ENCODE measurements at regions not wholly inside any gene's neighbourhood (a gene's known extent, or its start where the extent isn't known, plus 50 kb on each side); places are given as distances from the start of the nearest gene placed in this dataset.

DNA sequence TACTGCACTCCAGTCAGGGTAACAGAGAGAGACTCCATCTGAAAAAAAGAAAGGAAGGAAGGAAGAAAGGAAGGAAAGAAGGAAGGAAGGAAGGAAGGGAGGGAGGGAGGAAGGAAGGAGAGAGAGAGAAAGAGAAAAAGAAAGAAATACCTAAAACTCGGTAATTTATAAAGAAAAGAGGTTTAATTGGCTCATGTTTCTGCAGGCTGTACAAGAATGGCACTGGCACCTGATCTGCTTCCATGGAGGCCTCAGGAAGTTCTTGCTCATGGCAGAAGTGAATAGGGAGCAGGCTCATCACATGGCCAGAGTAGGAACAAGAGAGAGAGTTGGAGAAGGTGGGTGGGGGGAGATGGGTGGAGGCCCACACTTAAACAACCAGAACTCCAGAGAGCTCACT lies 215.2 kb upstream of the IRX3 start:
- TF ChIP-seq POLR2A (IDR thresholded peaks at IDR 0.05; ENCODE audit: extremely low read depth, insufficient read length): no peak
- no peak for DNase-seq (ENCODE audit: low read depth)
- H3K4me3 ChIP-seq (ENCODE audit: low read depth, low read length): no peak overlapping the region

DNA sequence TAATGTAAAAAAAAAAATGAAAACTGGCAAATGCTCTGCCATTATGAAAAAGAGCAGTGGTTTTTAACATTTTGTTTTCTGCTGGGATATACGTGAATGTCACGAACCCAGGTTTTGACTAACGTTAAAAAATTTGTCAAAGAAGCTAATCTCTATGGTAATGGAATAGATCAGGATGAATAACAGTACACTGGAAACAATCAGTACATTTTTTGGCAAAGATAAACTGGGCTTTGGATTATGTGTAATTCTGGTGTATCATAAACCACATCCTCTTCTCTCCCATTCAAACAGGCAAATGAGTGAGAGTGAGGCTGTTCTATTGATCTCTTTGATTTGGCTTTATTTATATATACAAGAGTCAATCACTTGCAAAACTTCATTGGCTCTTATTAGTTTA lies 207.0 kb upstream of the IRX3 start:
- H3K4me3 ChIP-seq (ENCODE audit: low read depth, low read length): no peak overlapping the region
- TF ChIP-seq MYC (IDR thresholded peaks at IDR 0.05; ENCODE audit: low read depth, low read length): no peak
- TF ChIP-seq, protein P1, sequence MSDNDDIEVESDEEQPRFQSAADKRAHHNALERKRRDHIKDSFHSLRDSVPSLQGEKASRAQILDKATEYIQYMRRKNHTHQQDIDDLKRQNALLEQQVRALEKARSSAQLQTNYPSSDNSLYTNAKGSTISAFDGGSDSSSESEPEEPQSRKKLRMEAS (IDR thresholded peaks at IDR 0.05; ENCODE audit: low read depth, low read length): no peak
- DNase-seq (ENCODE audit: low read depth): no peak

DNA sequence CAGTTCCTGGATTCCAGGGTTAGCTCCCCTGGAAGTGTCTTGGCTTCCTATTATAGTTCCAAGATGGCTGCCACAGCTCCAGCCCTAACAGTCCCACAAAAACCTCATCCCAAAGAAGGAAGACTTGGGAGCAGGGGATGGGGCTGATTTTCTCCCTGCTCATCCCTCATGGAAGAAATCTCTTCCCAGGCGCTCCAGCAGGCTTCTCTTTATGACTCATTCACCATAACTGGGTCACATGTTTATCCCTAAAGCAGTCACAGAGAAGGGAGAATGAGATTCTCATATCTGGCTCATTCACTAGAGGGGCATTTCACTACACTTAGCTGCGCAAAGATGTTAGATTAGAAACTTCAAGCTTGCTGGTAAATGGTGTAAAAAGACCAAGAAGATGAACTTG lies 206.5 kb upstream of the IRX3 start:
- TF ChIP-seq MYC (IDR thresholded peaks at IDR 0.05; ENCODE audit: low read depth, low read length): no peak
- TF ChIP-seq, protein P1 (IDR thresholded peaks at IDR 0.05; ENCODE audit: low read depth, low read length): no peak
- TF ChIP-seq, protein P2, sequence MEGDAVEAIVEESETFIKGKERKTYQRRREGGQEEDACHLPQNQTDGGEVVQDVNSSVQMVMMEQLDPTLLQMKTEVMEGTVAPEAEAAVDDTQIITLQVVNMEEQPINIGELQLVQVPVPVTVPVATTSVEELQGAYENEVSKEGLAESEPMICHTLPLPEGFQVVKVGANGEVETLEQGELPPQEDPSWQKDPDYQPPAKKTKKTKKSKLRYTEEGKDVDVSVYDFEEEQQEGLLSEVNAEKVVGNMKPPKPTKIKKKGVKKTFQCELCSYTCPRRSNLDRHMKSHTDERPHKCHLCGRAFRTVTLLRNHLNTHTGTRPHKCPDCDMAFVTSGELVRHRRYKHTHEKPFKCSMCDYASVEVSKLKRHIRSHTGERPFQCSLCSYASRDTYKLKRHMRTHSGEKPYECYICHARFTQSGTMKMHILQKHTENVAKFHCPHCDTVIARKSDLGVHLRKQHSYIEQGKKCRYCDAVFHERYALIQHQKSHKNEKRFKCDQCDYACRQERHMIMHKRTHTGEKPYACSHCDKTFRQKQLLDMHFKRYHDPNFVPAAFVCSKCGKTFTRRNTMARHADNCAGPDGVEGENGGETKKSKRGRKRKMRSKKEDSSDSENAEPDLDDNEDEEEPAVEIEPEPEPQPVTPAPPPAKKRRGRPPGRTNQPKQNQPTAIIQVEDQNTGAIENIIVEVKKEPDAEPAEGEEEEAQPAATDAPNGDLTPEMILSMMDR (IDR thresholded peaks at IDR 0.05; ENCODE audit: low read depth, low read length): no peak
- TF ChIP-seq POLR2A (IDR thresholded peaks at IDR 0.05; ENCODE audit: extremely low read depth, insufficient read length): no peak
- no peak overlapping the region for H3K4me3 ChIP-seq (ENCODE audit: low read depth, low read length)
- DNase-seq (ENCODE audit: low read depth): no peak

DNA sequence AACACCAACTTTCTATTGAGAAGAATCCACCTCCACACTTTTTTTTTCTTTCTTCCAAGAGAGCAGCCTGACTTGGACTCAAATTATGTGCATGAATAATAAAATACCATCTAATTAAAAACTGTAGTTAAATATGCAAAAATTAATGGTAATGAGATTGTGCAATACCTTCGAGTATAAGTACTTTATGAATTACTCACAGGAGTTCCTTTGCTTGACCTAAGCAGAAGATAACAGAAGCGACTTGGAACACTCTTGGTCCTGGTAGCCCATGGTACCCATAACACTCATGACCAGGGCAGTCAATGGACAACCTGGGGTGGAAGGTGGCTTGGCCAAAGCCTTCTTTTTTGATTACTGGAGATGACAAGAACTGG lies 203.5 kb upstream of the IRX3 start:
- no peak overlapping the region for H3K4me3 ChIP-seq (ENCODE audit: low read depth, low read length)
- TF ChIP-seq POLR2A (IDR thresholded peaks at IDR 0.05; ENCODE audit: extremely low read depth, insufficient read length) (no peak), MYC (IDR thresholded peaks at IDR 0.05; ENCODE audit: low read depth, low read length) (no peak)
- TF ChIP-seq, protein P2 (IDR thresholded peaks at IDR 0.05; ENCODE audit: low read depth, low read length): no peak
- TF ChIP-seq, protein P1 (IDR thresholded peaks at IDR 0.05; ENCODE audit: low read depth, low read length): no peak
- DNase-seq (ENCODE audit: low read depth): no peak

DNA sequence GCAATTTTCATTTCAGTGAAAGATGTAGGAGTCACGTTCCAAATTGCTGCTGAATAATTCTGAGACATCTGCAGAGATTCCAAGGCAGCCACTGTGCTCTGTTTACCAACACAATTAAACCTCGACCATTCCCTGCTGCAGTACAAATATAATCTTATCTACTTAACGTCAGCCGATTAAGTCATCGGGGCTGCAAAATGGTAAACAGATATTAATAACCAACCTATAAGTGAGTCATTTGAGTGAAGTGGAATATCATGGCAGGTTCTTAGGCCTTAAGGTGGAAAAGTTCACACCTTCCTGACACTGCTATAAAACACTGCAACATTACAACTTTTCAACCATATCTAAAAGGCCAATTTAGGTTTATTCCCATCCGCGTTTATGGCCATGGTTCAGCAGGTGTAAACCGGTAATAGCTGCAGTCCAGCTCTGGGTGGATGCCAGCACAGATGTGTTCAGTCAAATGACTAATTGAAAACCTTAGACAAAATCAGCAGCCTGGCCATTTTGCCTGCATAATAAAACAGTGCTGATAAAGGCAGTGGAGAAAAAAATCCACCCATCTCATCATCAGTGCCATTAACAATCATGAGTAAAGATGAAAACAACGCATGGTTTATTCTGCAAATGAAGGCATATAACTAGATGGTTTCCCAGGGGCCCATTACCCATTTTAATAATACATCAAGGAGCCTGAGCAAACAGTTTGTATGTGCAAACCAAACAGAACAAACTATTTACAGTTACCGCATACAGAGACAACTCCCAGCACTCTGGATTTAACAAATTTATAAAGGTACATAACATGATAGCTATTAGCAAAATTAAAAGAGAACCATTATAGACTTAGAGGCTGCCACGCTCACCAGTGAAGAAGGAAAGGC lies 202.9 kb upstream of the IRX3 start:
- TF ChIP-seq, protein P1 (IDR thresholded peaks at IDR 0.05; ENCODE audit: low read depth, low read length): no peak
- TF ChIP-seq MYC (IDR thresholded peaks at IDR 0.05; ENCODE audit: low read depth, low read length) (no peak), POLR2A (IDR thresholded peaks at IDR 0.05; ENCODE audit: extremely low read depth, insufficient read length) (no peak)
- TF ChIP-seq, protein P2 (IDR thresholded peaks at IDR 0.05; ENCODE audit: low read depth, low read length): no peak
- DNase-seq (ENCODE audit: low read depth): no peak
- H3K4me3 ChIP-seq (ENCODE audit: low read depth, low read length): no peak overlapping the region

DNA sequence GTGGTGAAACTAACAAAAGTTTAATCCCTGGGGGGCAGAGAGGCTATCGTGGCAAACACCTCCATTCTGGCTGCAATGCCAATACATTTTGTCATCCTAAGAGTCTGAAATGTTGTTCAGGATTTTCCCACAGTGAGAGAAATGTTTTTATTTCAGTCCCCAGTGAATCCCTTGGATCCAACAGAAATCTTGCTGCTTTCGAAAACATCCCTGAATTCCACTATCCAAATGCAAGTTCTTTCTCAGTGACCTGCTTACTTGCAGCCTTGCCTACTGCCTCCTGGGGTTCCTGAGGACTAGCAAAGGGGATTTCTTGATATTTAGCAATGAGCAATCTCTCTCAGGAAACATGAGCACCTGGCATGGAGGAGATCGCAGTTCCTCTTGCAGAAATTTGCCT lies 202.1 kb upstream of the IRX3 start:
- DNase-seq (ENCODE audit: low read depth): no peak
- no peak overlapping the region for H3K4me3 ChIP-seq (ENCODE audit: low read depth, low read length)
- TF ChIP-seq MYC (IDR thresholded peaks at IDR 0.05; ENCODE audit: low read depth, low read length) (no peak), POLR2A (IDR thresholded peaks at IDR 0.05; ENCODE audit: extremely low read depth, insufficient read length) (no peak)
- TF ChIP-seq, protein P1 (IDR thresholded peaks at IDR 0.05; ENCODE audit: low read depth, low read length): no peak
- TF ChIP-seq, protein P2 (IDR thresholded peaks at IDR 0.05; ENCODE audit: low read depth, low read length): no peak
